ENCODE measurements at regions not wholly inside any gene's neighbourhood (a gene's known extent, or its start where the extent isn't known, plus 50 kb on each side); places are given as distances from the start of the nearest gene placed in this dataset.

DNA sequence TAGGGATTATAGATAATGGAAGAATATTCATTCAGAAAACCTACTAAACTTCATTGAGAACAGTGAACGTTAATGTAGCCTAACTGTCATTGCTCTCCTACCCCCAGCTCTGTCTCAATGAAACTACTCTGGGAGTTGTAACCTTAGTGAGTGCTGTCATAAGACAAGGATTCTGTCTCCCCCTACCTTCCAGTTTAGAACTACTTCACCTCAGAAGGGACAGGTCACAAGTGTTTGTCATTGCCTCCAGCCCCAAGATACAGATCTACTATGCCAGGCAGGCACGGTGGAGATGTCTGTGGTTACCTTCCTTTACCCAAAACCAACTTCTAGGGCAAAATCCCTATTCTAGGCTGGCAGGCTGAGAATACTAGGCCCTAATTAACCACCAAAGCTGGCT lies 833.1 kb upstream of the SEL1L start:
- Mint-ChIP-seq H3K4me3 (no peak overlapping the region), H3K36me3 (no peaks in the 10 kb centered on the region), H3K27ac (no peak overlapping the region), H3K27me3 (no peaks in the 10 kb centered on the region), H3K9me3 (peaks cover 0 to 5% of the 10 kb centered on the region in 2 donors), H3K4me1 (no peaks in the 10 kb centered on the region)
- no peak for ATAC-seq (replicated peaks)
- no peak for DNase-seq

DNA sequence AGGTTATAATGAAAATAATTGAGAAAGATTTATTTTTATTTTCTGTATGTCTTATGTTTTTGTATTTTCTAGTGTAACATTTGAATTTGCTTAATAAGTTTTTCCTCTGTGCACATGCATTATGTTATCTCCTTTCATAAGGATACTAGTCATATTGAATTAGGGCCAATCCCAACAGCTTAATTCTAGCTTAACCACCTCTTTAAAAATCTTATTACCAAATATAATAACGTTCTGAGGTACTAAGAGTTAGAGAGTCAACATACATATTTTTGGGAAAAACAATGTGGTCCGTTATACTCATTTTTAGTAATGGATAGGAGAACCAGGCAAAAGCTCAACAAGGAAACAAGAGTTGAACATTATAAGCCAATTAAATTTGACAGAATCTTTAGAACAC lies 845.6 kb upstream of the SEL1L start:
- no peak overlapping the region for H3K4me3 Mint-ChIP-seq
- no peaks in the 10 kb centered on the region for H3K27me3 Mint-ChIP-seq
- no peaks in the 10 kb centered on the region for H3K4me1 Mint-ChIP-seq
- ATAC-seq (replicated peaks) (no peak), DNase-seq (no peak)
- H3K36me3 Mint-ChIP-seq: no peaks in the 10 kb centered on the region
- no peak overlapping the region for H3K27ac Mint-ChIP-seq
- H3K9me3 Mint-ChIP-seq: peaks cover 9 to 11% of the 10 kb centered on the region in 2 donors

DNA sequence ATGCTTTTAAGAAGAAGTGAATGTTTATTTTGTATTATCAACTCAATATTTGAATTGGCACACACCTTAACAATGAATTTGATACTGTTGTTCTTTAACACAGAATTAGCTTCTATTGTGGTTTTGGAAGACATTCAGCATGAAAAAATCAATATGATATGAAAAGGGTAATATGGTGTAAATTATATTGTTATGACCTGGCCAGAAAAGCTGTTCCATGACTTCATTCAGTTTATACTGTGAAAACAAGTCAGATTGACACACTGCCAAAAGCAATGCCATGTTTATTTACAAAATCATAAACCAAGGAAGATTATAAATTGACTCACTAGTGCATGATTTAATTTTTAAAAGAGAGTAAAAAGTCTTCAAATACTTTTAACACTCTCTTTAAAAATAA lies 851.4 kb upstream of the SEL1L start:
- Mint-ChIP-seq H3K4me3 (no peak overlapping the region), H3K9me3 (peaks cover 6 to 9% of the 10 kb centered on the region in 2 donors), H3K27me3 (no peaks in the 10 kb centered on the region), H3K4me1 (no peaks in the 10 kb centered on the region), H3K36me3 (no peaks in the 10 kb centered on the region), H3K27ac (no peak overlapping the region)
- DNase-seq (no peak), ATAC-seq (replicated peaks) (no peak)

DNA sequence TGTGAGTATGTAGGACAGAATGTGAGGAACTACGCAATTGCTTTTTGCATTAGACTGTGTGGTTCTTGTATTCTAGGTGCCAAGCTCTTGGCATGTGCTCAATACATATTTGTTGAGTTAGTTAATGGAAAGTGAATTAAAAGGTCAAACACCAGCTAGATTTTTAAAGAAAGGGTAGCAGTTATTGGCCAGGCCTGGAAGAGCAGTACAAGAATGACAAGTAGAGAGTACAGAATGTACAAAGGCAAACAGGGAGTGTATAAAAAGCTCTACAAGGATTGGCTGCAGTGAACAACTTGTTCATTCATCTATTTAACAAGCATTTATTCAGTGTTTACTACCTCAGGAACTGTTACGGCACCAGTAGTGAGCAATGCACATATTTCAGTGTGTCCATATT lies 854.0 kb upstream of the SEL1L start:
- H3K27me3 Mint-ChIP-seq: no peaks in the 10 kb centered on the region
- no peak for DNase-seq
- H3K4me1 Mint-ChIP-seq: no peaks in the 10 kb centered on the region

DNA sequence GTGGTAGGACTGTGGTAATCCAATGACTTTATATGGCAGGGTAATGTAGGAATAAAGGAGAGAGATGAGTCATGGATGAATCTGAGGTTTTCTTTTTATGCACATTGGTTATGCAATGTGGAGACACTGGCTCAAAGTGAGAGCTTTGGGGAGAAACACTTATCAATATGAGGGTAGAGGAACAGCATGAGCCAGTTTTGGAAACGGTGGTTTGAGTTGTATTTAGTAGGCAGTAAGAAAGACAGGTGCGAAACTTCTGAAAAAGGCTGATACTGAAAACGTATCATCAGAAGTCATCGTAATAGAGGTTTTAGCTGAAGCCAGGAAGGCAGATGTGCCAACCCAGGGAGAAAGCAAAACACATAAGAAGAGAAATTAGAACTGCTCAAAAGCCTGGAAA lies 854.8 kb upstream of the SEL1L start:
- no peaks in the 10 kb centered on the region for H3K36me3 Mint-ChIP-seq
- no peaks in the 10 kb centered on the region for H3K27me3 Mint-ChIP-seq
- H3K4me3 Mint-ChIP-seq: no peak overlapping the region
- DNase-seq (no peak), ATAC-seq (replicated peaks) (no peak)
- no peak overlapping the region for H3K27ac Mint-ChIP-seq
- no peaks in the 10 kb centered on the region for H3K4me1 Mint-ChIP-seq
- H3K9me3 Mint-ChIP-seq: peaks cover 6 to 9% of the 10 kb centered on the region in 2 donors

More for the DNA sequence above, 854.0 kb upstream of the SEL1L start:
- Mint-ChIP-seq H3K9me3 (peaks cover 6 to 9% of the 10 kb centered on the region in 2 donors), H3K36me3 (no peaks in the 10 kb centered on the region), H3K4me3 (no peak overlapping the region), H3K27ac (no peak overlapping the region)
- no peak for ATAC-seq (replicated peaks)

DNA sequence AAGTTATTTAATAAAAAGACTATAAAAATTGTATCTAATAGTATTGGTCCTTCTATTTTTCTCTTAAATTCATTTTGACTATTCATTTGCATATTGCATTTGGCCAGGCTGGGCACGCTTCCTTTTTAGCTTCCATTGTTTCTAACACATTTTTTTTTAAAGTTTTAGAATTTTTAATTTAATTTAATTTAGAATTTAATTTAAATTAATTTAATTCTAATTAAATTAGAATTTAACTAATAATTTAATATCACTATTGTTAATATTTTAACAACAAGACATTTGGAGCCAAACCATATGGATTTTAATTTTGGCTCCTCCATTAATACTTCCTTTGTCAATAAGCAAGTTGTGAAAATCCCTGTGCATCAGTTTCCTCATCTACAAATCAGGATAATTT lies 856.9 kb upstream of the SEL1L start:
- H3K4me3 Mint-ChIP-seq: no peak overlapping the region
- no peaks in the 10 kb centered on the region for H3K4me1 Mint-ChIP-seq
- H3K27ac Mint-ChIP-seq: no peak overlapping the region
- H3K27me3 Mint-ChIP-seq: no peaks in the 10 kb centered on the region
- ATAC-seq (replicated peaks): no peak
- H3K9me3 Mint-ChIP-seq: peaks cover 5 to 6% of the 10 kb centered on the region in 2 donors
- DNase-seq: no peak
- no peaks in the 10 kb centered on the region for H3K36me3 Mint-ChIP-seq

DNA sequence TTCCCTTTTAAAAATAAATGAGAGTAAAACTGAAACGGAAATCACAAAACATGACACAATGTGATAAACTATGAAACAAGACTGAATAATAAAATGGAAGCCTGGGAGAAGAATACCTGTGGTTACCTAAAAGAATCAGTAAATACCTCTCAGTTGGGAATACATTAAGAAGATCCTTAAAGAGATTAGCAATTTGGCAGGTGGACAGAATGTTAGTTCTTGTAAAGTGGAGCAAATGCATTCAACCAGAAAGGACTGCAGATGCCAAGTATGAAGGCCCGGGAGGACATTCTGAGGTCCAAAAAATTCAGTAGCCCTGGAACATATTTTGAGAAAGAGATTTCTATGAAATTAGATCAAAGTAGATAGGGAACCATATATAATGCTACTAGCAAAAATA lies 861.3 kb upstream of the SEL1L start:
- no peaks in the 10 kb centered on the region for H3K27me3 Mint-ChIP-seq
- H3K36me3 Mint-ChIP-seq: no peaks in the 10 kb centered on the region
- H3K4me1 Mint-ChIP-seq: no peaks in the 10 kb centered on the region
- ATAC-seq (replicated peaks): no peak
- no peak overlapping the region for H3K27ac Mint-ChIP-seq
- peaks cover 1 to 6% of the 10 kb centered on the region in 2 donors for H3K9me3 Mint-ChIP-seq
- H3K4me3 Mint-ChIP-seq: no peak overlapping the region
- no peak for DNase-seq

DNA sequence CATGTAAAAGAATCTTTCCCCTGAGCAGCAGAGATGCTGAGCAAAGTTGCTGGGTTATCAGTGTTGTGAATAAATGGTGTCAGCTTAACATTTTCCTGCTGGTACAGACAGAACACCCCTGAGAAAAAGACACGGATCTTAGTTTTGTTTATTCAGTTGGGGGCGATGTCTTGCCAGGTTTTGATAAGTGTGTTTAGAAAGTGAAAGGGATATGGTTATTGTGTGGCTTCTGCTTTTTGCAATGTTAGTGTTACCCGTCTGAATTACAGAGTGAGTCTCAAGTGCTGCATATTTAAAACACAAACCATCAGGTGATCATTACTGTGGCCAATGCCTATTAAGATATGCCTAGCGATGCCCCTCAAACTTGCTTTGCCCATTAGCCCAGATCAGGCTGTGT lies 864.6 kb upstream of the SEL1L start:
- Mint-ChIP-seq H3K4me1 (no peaks in the 10 kb centered on the region), H3K27me3 (no peaks in the 10 kb centered on the region), H3K27ac (no peak overlapping the region), H3K36me3 (no peaks in the 10 kb centered on the region), H3K9me3 (peaks cover 1 to 11% of the 10 kb centered on the region in 2 donors), H3K4me3 (no peak overlapping the region)
- no peak for DNase-seq
- no peak for ATAC-seq (replicated peaks)

DNA sequence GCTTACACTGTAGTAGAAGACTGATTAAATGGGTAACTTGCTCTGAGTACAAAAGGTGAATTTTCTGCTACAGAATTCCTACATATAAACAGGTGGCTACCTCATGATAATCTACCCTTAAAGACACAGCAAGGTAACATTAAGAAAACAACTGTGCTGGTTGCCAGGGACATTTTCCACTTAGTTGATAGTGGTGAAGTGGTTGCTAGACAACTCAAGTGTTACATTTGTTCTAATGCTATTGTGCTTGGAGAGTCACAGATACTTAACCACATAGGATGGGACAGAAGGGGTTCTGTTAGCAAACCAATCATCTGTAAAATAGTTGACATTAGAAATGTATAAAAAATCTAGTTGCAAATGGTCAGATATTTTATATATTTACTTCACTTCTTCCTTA lies 870.3 kb upstream of the SEL1L start:
- no peak for ATAC-seq (replicated peaks)
- Mint-ChIP-seq H3K36me3 (no peaks in the 10 kb centered on the region), H3K27ac (no peak overlapping the region), H3K4me3 (no peak overlapping the region), H3K27me3 (no peaks in the 10 kb centered on the region), H3K9me3 (peaks cover 0 to 5% of the 10 kb centered on the region in 2 donors), H3K4me1 (no peaks in the 10 kb centered on the region)
- DNase-seq: no peak

DNA sequence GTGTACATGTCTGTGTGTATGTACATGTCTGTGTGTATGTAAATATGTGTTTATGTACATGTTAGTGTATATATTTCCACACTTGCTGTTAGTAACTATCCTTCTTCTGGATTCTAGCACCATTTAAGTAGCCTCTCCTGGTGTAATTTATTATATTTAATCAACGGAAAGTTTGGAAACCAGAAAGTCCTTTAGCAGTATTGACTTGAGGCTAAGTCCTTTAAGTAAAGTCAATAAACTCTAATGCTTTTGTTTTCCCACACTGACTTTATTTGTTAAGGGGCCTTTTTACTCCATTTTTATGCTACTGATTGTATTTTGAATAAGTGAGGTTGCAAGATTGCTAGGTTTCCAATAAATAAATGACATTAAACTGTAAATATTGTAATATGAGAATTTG lies 876.4 kb upstream of the SEL1L start:
- no peak overlapping the region for H3K4me3 Mint-ChIP-seq
- no peak for DNase-seq
- no peak overlapping the region for H3K27ac Mint-ChIP-seq
- H3K9me3 Mint-ChIP-seq: peaks cover 3 to 4% of the 10 kb centered on the region in 2 donors
- H3K27me3 Mint-ChIP-seq: no peaks in the 10 kb centered on the region
- H3K36me3 Mint-ChIP-seq: no peaks in the 10 kb centered on the region
- no peaks in the 10 kb centered on the region for H3K4me1 Mint-ChIP-seq
- ATAC-seq (replicated peaks): no peak

DNA sequence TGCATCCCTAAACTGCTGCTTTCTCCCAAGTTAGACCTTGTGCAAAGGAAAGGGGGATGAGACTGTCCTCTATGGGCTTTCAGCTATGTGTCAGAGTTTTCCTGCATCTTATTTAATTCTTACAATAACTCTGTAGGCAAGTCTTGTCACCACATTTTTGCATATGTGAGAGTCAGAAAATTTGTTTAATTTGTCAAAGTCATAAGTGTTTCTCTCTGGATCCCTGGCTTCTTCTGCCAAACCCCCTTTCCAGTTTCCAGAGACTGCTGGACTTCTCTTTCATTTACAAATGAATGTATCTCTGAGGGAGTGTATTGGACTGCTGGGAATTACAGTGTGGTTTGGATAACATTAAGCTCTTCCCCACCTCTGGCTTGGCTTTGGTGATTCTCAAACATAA lies 877.6 kb upstream of the SEL1L start:
- Mint-ChIP-seq H3K9me3 (peaks cover 4 to 8% of the 10 kb centered on the region in 2 donors), H3K36me3 (no peaks in the 10 kb centered on the region), H3K4me3 (no peak overlapping the region), H3K27ac (no peak overlapping the region), H3K27me3 (no peaks in the 10 kb centered on the region), H3K4me1 (no peaks in the 10 kb centered on the region)
- ATAC-seq (replicated peaks): no peak
- DNase-seq: no peak

DNA sequence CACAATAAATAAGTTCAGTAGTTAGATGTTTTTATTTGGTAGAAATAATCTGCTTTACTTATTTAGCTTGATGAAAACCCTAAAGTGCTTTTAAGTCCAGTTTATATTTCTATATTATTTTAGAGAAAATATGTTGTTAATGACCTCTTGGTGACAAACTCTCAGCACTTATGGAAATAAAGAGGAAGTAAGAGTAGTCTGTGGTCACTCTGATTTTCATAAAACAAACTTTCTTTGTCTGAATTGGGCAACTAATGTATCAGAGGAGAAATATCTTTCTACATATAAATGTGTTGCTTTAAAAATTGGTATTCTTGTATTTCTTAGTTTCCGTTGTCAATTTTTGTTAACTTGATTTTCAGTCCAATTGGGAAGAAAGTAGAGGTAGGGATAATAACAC lies 878.9 kb upstream of the SEL1L start:
- no peak overlapping the region for H3K4me3 Mint-ChIP-seq
- peaks cover 4 to 8% of the 10 kb centered on the region in 2 donors for H3K9me3 Mint-ChIP-seq
- ATAC-seq (replicated peaks): no peak
- no peaks in the 10 kb centered on the region for H3K36me3 Mint-ChIP-seq
- DNase-seq: no peak
- H3K27me3 Mint-ChIP-seq: no peaks in the 10 kb centered on the region
- no peak overlapping the region for H3K27ac Mint-ChIP-seq
- no peaks in the 10 kb centered on the region for H3K4me1 Mint-ChIP-seq

DNA sequence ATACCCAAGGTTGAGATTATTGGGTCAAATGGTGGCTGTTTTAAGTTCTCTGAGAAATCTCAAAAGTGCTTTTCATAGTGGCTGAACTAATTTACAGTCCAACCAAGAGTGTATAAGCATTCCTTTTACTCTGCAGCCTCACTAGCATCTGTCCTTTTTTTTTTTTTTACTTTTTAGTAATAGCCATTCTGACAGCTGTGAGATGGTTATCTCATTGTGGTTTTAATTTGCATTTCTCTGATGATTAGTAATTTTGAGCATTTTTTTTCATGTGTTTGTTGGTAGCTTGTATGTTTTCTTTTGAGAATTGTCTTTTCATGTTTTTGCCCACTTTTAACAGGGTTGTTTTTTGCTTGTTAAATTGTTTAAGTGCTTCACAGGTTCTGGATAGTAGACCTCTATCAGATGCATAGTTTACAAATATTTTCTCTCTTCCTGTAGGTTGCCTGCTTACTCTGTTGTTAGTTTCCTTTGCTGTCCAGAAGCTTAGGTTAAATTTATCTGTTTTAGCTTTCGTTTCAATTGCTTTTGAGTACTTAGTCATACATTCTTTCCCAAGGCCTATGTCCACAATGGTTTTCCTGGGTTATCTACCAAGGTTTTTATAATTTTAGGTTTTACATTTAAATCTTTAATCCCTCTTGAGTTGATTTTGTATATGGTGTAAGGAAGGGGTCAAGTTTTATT lies 881.3 kb upstream of the SEL1L start:
- Mint-ChIP-seq H3K4me1 (no peaks in the 10 kb centered on the region), H3K4me3 (no peak overlapping the region), H3K36me3 (no peaks in the 10 kb centered on the region), H3K9me3 (peaks cover 15% of the 10 kb centered on the region in 2 donors), H3K27me3 (no peaks in the 10 kb centered on the region), H3K27ac (no peak overlapping the region)
- DNase-seq (no peak), ATAC-seq (replicated peaks) (no peak)

DNA sequence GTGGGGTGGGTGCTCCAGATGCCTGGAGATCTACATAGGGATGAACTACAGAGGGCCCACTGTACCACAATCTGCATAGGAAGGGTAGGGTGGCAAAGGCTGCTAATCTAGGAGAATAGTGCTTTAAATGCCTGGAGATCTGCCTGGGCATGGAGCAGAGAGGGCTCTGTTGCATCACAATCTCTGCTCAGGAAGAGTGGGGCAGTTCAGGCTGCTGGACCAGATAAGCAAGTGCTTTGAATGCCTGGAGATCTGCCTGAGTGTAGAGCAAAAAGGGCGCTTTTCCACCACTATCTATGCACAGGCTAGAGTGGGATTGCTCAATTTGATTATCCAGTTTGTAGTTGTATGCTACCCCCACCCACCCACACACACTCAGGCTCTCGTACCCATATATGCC lies 886.3 kb upstream of the SEL1L start:
- peaks cover 10 to 12% of the 10 kb centered on the region in 2 donors for H3K9me3 Mint-ChIP-seq
- no peak for DNase-seq
- no peak for ATAC-seq (replicated peaks)
- no peaks in the 10 kb centered on the region for H3K36me3 Mint-ChIP-seq
- H3K4me1 Mint-ChIP-seq: no peaks in the 10 kb centered on the region
- no peak overlapping the region for H3K27ac Mint-ChIP-seq
- H3K4me3 Mint-ChIP-seq: no peak overlapping the region
- H3K27me3 Mint-ChIP-seq: no peaks in the 10 kb centered on the region

DNA sequence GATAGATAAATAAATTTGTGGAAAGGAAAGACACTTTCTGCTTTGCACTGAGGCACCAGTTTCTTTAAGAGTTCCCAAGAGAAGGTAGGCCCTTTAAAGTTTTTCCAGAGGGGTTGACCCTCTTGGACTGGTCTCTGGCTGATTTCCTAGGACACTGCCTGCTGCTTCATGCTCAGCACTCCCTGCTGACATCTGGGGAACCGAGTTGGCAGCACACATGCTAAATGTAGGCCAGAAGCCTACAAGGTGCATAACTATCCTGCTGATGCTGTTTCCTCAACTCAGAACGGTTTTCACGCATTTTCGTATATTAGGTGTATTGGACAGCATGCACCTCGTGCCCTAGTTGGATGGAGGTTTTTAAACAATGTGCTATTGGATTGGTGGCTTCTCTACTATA lies 887.2 kb upstream of the SEL1L start:
- H3K27me3 Mint-ChIP-seq: no peaks in the 10 kb centered on the region

DNA sequence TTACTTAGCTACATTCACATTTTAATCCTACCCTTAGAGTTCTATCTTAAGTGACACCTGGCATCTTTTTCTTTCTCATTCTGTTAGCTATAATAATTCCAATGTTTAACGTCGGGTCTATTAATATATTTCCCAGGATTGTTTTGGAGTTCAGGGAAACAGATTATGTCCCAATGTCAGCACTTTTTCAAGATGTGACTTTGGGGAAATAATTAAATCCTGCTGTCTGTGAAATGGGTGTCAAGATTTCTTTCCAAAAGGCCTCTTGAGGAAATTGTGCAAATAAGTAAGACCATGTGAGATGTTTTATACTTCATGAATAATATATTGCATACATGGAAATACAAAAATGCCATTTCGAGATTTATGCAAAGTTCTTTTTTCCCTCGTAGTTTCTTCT lies 887.6 kb upstream of the SEL1L start:
- Mint-ChIP-seq H3K4me1 (no peaks in the 10 kb centered on the region), H3K36me3 (no peaks in the 10 kb centered on the region), H3K27me3 (no peaks in the 10 kb centered on the region), H3K9me3 (peaks cover 7 to 10% of the 10 kb centered on the region in 2 donors), H3K4me3 (no peak overlapping the region), H3K27ac (no peak overlapping the region)
- no peak for ATAC-seq (replicated peaks)
- no peak for DNase-seq

More for the DNA sequence above, 887.2 kb upstream of the SEL1L start:
- Mint-ChIP-seq H3K27ac (no peak overlapping the region), H3K36me3 (no peaks in the 10 kb centered on the region), H3K9me3 (peaks cover 9 to 10% of the 10 kb centered on the region in 2 donors), H3K4me3 (no peak overlapping the region), H3K4me1 (no peaks in the 10 kb centered on the region)
- DNase-seq (no peak), ATAC-seq (replicated peaks) (no peak)

Measured in stimulated activated naive B cell treated with anti-CD40 and anti-IgM and Interleukin-4, amounts not matched to agents 10 μg/mL and 1 μg/mL and 100 μg/mL, for 72 hours (primary cell).